Frontal cortex (tissue), 3 donors: ENCODE measurements at regions not wholly inside any gene's neighbourhood (a gene's known extent, or its start where the extent isn't known, plus 50 kb on each side); places are given as distances from the start of the nearest gene placed in this dataset.

ENCODE experiments used
- DNase-seq, 2 donors: peaks; one replicate each; pipeline ENCODE4 v3.0.0; 2012; ENCODE audit warnings: low spot score in 2 of 2
- FAIRE-seq: peaks from 2 replicates; lab custom pipeline; 2012; peaks lifted over from hg19 to GRCh38; lab: Jason Lieb, UNC
- donor health status: control.
- donor health status: control.
- donor health status: control.

- DNase-seq (no peak), FAIRE-seq (peak; percentile 3)
These were observed 107.7 kb upstream of the C1QTNF9B start for GRCh38 chr13:24004971-24005370.

GRCh38 chr13:24005755-24006281 is 108.5 kb upstream of the C1QTNF9B start:
- no peak for DNase-seq
- FAIRE-seq, result no peak

- FAIRE-seq (no peak), DNase-seq (no peak)
These were observed 109.4 kb upstream of the C1QTNF9B start for GRCh38 chr13:24006520-24007248.

GRCh38 chr13:24007979-24008620 is 110.8 kb upstream of the C1QTNF9B start:
- FAIRE-seq (no peak), DNase-seq (no peak)

GRCh38 chr13:24008679-24009078 is 111.4 kb upstream of the C1QTNF9B start:
- no peak for FAIRE-seq
- DNase-seq, result no peak

GRCh38 chr13:24011266-24011665 is 114.0 kb upstream of the C1QTNF9B start:
- no peak for FAIRE-seq
- no peak for DNase-seq

- no peak for DNase-seq
- no peak for FAIRE-seq
These were observed 115.3 kb upstream of the C1QTNF9B start for GRCh38 chr13:24012648-24013047.

GRCh38 chr13:24013189-24013588 is 115.9 kb upstream of the C1QTNF9B start:
- FAIRE-seq (no peak), DNase-seq (no peak)

- no peak for FAIRE-seq
- DNase-seq, result no peak
These were observed 118.7 kb upstream of the C1QTNF9B start for GRCh38 chr13:24016046-24016445.

GRCh38 chr13:24022568-24022967 is 125.3 kb upstream of the C1QTNF9B start:
- DNase-seq, result no peak
- no peak for FAIRE-seq

- FAIRE-seq, result no peak
- no peak for DNase-seq
These were observed 125.8 kb upstream of the C1QTNF9B start for GRCh38 chr13:24023073-24023472.

- DNase-seq (no peak), FAIRE-seq (no peak)
These were observed 130.2 kb upstream of the C1QTNF9B start for GRCh38 chr13:24027494-24027893.

GRCh38 chr13:24032252-24032651 is 128.3 kb upstream of the SPATA13 start:
- FAIRE-seq, result no peak
- no peak for DNase-seq

GRCh38 chr13:24032674-24033073 is 127.8 kb upstream of the SPATA13 start:
- DNase-seq (no peak), FAIRE-seq (no peak)

GRCh38 chr13:24033527-24034302 is 126.8 kb upstream of the SPATA13 start:
- DNase-seq (no peak), FAIRE-seq (no peak)

GRCh38 chr13:24035411-24035810 is 125.1 kb upstream of the SPATA13 start:
- DNase-seq (no peak), FAIRE-seq (no peak)

GRCh38 chr13:24036115-24036514 is 124.4 kb upstream of the SPATA13 start:
- DNase-seq (no peak), FAIRE-seq (no peak)

- DNase-seq, result no peak
- no peak for FAIRE-seq
These were observed 122.1 kb upstream of the SPATA13 start for GRCh38 chr13:24038405-24038804.

GRCh38 chr13:24038841-24039330 is 121.6 kb upstream of the SPATA13 start:
- peak; percentile 34 to 45 for DNase-seq
- peak; percentile 8 for FAIRE-seq

- FAIRE-seq, result no peak
These were observed 120.7 kb upstream of the SPATA13 start for GRCh38 chr13:24039621-24040475.

More at GRCh38 chr13:24039621-24040475, 120.7 kb upstream of the SPATA13 start:
- no peak for DNase-seq
